Thoracic aorta (tissue), 2 donors: ENCODE measurements at regions not wholly inside any gene's neighbourhood (a gene's known extent, or its start where the extent isn't known, plus 50 kb on each side); places are given as distances from the start of the nearest gene placed in this dataset.

Source experiments
- ATAC-seq: fragments of 150-250 bp; one replicate; pipeline ENCODE4 v1.8.0; 2017; ENCODE audit warnings: low read depth; ENCODE audit not compliant: insufficient number of reproducible peaks, low FRiP score
- DNase-seq: peaks from one replicate; pipeline ENCODE4 v3.0.0-alpha.2; 2020; ENCODE audit warnings: low spot score
- H3K27ac ChIP-seq, 2 donors: fragments of 200-600 bp; sonication (generic); 1 replicate in 1 of 2; 2 replicates in 1 of 2; pipeline ENCODE4 v1.5.1; 2016; ENCODE audit warnings: mild to moderate bottlenecking in 2 of 2, moderate library complexity in 2 of 2
- H3K27me3 ChIP-seq: fragments of 200-600 bp; sonication (generic); replicated peaks from 2 replicates; pipeline ENCODE4 v1.6.0; 2016; ENCODE audit warnings: mild to moderate bottlenecking; ENCODE audit not compliant: insufficient read depth
- H3K36me3 ChIP-seq: fragments of 200-600 bp; sonication (generic); one replicate; pipeline ENCODE4 v1.5.1; 2016
- H3K4me1 ChIP-seq, 2 donors: fragments of 200-600 bp; sonication (generic); 1 replicate in 1 of 2; 2 replicates in 1 of 2; pipeline versions ENCODE4 v1.5.1 to v1.6.0; 2016; ENCODE audit warnings: low read depth in 2 of 2, mild to moderate bottlenecking in 1 of 2; ENCODE audit not compliant: control insufficient read depth in 1 of 2
- H3K4me3 ChIP-seq: fragments of 200-600 bp; sonication (generic); 2 replicates; pipeline ENCODE4 v1.5.1; 2016; ENCODE audit warnings: mild to moderate bottlenecking
- H3K9me3 ChIP-seq: fragments of 200-600 bp; sonication (generic); 2 replicates; pipeline ENCODE4 v1.5.1; 2016
- CTCF ChIP-seq: fragments of 200-600 bp; sonication (generic); IDR thresholded peaks from one replicate; pipeline ENCODE4 v1.5.1; 2019; ENCODE audit warnings: antibody characterized with exemption

GRCh38 chr2:175233135-175233719, 51.7 kb upstream of the ATP5MC3 start:
- Histone ChIP-seq H3K4me3 (no peak overlapping the region), H3K9me3 (no peaks in the 10 kb centered on the region), H3K27ac (no peak overlapping the region), H3K36me3 (no peaks in the 10 kb centered on the region), H3K27me3 (no peaks in the 10 kb centered on the region), H3K4me1 (no peaks in the 10 kb centered on the region)
- no peak for TF ChIP-seq CTCF
- DNase-seq (no peak), ATAC-seq (no peak)
